OCI-LY7 (cell line): ENCODE measurements at regions not wholly inside any gene's neighbourhood (a gene's known extent, or its start where the extent isn't known, plus 50 kb on each side); places are given as distances from the start of the nearest gene placed in this dataset.

ENCODE experiments used
- BruUV-seq: library from RNA; stranded (reverse); fragments of 400-500 nt; replicated peaks from 2 replicates; lab custom pipeline; 2021; lab: Mats Ljungman, UMichigan
- CTCF ChIA-PET: fragments of 300-600 bp; sonication (Branson Sonifier 250); formaldehyde crosslinking; loops from one replicate; lab custom pipeline; 2022; ENCODE audit warnings: antibody characterized with exemption; ENCODE audit not compliant: unreplicated experiment; lab: Charles Lee
- POLR2A ChIA-PET: fragments of 300-600 bp; sonication (Branson Sonifier 250); formaldehyde crosslinking; loops from one replicate; lab custom pipeline; 2022; ENCODE audit warnings: antibody characterized with exemption; lab: Charles Lee
- DNase-seq: peaks from one replicate; pipeline ENCODE4 v3.0.0-alpha.2; 2015; ENCODE audit warnings: low spot score
- H2AFZ ChIP-seq: fragments of 200-600 bp; sonication (generic), shearing (Covaris generic); 2 replicates; pipeline ENCODE4 v1.6.1; 2014; ENCODE audit warnings: mild to moderate bottlenecking, antibody characterized with exemption, low read length, moderate library complexity
- H3K27ac ChIP-seq: fragments of 200-600 bp; sonication (generic); 2 replicates; pipeline ENCODE4 v1.5.1; 2014; ENCODE audit warnings: mixed run types, low read depth, mild to moderate bottlenecking, moderate library complexity, low read length, inconsistent platforms; ENCODE audit not compliant: poor library complexity, severe bottlenecking
- H3K36me3 ChIP-seq: fragments of 200-600 bp; sonication (generic); 2 replicates; pipeline ENCODE4 v1.6.1; 2014; ENCODE audit warnings: mild to moderate bottlenecking, antibody characterized with exemption, low read length, moderate library complexity, mixed read lengths; ENCODE audit not compliant: insufficient read depth
- H3K4me1 ChIP-seq: fragments of 200-600 bp; sonication (generic); 2 replicates; pipeline ENCODE4 v1.5.1; 2014; ENCODE audit warnings: mild to moderate bottlenecking, low read length; ENCODE audit not compliant: insufficient read depth, poor library complexity, severe bottlenecking
- H3K4me2 ChIP-seq: fragments of 200-600 bp; sonication (generic); 2 replicates; pipeline ENCODE4 v1.6.1; 2014; ENCODE audit warnings: mild to moderate bottlenecking, low read length
- H3K4me3 ChIP-seq: fragments of 200-600 bp; sonication (generic); 2 replicates; pipeline ENCODE4 v1.5.1; 2014; ENCODE audit warnings: mild to moderate bottlenecking, low read depth, low read length; ENCODE audit not compliant: poor library complexity, severe bottlenecking
- H3K79me2 ChIP-seq: fragments of 200-600 bp; sonication (generic); 2 replicates; pipeline ENCODE4 v1.6.1; 2016; ENCODE audit warnings: low read depth, mild to moderate bottlenecking, low read length, moderate library complexity, mixed read lengths; ENCODE audit not compliant: insufficient read depth
- H3K9me2 ChIP-seq: fragments of 200-600 bp; sonication (generic); 2 replicates; pipeline ENCODE4 v1.6.1; 2016; ENCODE audit warnings: mild to moderate bottlenecking, low read length, mixed read lengths; ENCODE audit not compliant: insufficient read depth
- H3K9me3 ChIP-seq: fragments of 200-600 bp; sonication (generic); 2 replicates; pipeline ENCODE4 v1.6.1; 2014; ENCODE audit warnings: mild to moderate bottlenecking, mixed run types, low read length, mixed read lengths
- H4K20me1 ChIP-seq: fragments of 200-600 bp; sonication (generic); 2 replicates; pipeline ENCODE4 v1.6.1; 2014; ENCODE audit warnings: mild to moderate bottlenecking, antibody characterized with exemption, low read length, moderate library complexity, mixed read lengths; ENCODE audit not compliant: insufficient read depth
- EZH2phosphoT487 ChIP-seq: fragments of 200-600 bp; sonication (generic); IDR thresholded peaks from 2 replicates; pipeline ENCODE4 v1.6.1; 2018; ENCODE audit warnings: low read depth, borderline replicate concordance, mild to moderate bottlenecking, mixed run types, antibody characterized with exemption, low read length, moderate library complexity, mixed read lengths
- intact Hi-C: fragments of 100-400 bp; cut with micrococcal nuclease; formaldehyde crosslinking; loops from one replicate; pipeline ENCODE4 v1.10.0; 2022; ENCODE audit not compliant: unreplicated experiment
- TF ChIP-seq, protein P1 (sequence below): fragments of 200-600 bp; sonication (generic); conservative IDR thresholded peaks from 2 replicates; pipeline ENCODE4 v1.5.1; 2014; ENCODE audit warnings: mild to moderate bottlenecking, antibody characterized with exemption, low read length, moderate library complexity, mixed read lengths

DNA sequence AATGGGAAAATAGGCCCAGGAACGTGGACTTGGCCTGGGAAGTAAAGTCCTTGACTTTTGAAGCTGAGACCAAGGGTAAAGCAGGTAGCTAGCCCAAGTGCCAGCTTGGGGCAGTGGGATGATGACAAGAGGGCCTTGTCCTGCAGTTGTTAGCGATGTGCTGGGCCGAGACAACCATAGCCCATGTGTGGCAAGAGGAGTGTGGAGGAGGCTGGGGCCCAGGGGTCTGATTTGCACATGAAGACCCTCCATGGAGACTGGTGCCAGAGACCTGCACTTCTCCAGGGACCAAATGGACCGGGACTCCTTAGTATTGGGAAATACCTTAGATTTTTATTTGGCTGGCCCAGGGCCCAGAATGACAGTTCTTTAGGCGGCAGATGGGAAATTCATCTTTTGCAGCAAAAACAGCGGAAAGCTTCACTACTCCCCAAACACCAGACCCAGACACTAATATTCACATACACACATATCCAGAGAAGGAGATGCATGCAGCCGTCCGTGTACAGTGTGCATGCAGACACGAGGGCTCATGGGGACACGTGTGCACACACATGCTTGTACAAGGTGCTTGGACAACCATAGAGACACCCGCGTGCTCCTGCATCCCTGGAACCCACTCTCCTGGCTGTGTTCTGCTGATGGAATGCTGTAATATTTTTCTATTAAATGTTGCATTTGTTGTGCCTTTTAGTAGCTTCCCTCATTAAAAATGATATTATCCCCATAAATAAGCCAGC, 78.1 kb upstream of the CSF3R start:
- POLR2A ChIA-PET, result no interaction called here
- Histone ChIP-seq H3K4me3 (no peak overlapping the region), H3K36me3 (no peaks in the 10 kb centered on the region), H3K9me2 (no peaks in the 10 kb centered on the region), H3K4me1 (no peaks in the 10 kb centered on the region), H4K20me1 (no peaks in the 10 kb centered on the region), H3K27ac (no peak overlapping the region), H2AFZ (no peak overlapping the region), H3K79me2 (no peaks in the 10 kb centered on the region), H3K4me2 (no peak overlapping the region), H3K9me3 (no peaks in the 10 kb centered on the region)
- TF ChIP-seq EZH2phosphoT487, result no peak
- TF ChIP-seq, protein P1, sequence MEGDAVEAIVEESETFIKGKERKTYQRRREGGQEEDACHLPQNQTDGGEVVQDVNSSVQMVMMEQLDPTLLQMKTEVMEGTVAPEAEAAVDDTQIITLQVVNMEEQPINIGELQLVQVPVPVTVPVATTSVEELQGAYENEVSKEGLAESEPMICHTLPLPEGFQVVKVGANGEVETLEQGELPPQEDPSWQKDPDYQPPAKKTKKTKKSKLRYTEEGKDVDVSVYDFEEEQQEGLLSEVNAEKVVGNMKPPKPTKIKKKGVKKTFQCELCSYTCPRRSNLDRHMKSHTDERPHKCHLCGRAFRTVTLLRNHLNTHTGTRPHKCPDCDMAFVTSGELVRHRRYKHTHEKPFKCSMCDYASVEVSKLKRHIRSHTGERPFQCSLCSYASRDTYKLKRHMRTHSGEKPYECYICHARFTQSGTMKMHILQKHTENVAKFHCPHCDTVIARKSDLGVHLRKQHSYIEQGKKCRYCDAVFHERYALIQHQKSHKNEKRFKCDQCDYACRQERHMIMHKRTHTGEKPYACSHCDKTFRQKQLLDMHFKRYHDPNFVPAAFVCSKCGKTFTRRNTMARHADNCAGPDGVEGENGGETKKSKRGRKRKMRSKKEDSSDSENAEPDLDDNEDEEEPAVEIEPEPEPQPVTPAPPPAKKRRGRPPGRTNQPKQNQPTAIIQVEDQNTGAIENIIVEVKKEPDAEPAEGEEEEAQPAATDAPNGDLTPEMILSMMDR, result no peak
- CTCF ChIA-PET, result no interaction called here
- no peak for DNase-seq
- intact Hi-C loops, result no loop called here
- BruUV-seq, result no TSS peak

DNA sequence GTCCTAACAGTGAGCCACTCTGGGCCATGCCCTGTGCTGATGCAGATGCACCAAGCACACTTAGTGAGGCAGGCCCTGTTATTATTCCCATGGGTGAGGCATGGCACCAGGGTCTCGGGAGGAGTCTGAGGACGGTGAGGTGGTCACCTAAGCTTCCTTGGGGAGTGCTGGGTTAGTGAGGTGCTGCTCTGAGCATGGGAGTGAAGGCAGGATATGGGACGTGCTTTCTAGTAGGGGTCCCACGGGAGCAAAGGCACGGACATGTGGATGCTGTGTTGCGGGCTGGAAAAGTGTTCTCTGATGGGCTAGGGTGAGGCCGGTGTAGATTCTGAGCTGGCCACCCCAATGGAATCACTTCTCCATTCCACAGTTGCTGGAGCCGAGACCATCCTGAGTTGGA, 77.5 kb upstream of the CSF3R start:
- H4K20me1 ChIP-seq, result no peaks in the 10 kb centered on the region
- no peak overlapping the region for H3K4me2 ChIP-seq
- ChIA-PET CTCF (no interaction called here), POLR2A (no interaction called here)
- no peak overlapping the region for H2AFZ ChIP-seq
- H3K9me2 ChIP-seq, result no peaks in the 10 kb centered on the region
- DNase-seq, result no peak
- no peaks in the 10 kb centered on the region for H3K9me3 ChIP-seq
- no peaks in the 10 kb centered on the region for H3K79me2 ChIP-seq
- H3K4me3 ChIP-seq, result no peak overlapping the region
- BruUV-seq, result no TSS peak
- H3K4me1 ChIP-seq, result no peaks in the 10 kb centered on the region
- TF ChIP-seq, protein P1, result no peak
- no peak for TF ChIP-seq EZH2phosphoT487
- no peak overlapping the region for H3K27ac ChIP-seq
- intact Hi-C loops, result no loop called here
- H3K36me3 ChIP-seq, result no peaks in the 10 kb centered on the region

DNA sequence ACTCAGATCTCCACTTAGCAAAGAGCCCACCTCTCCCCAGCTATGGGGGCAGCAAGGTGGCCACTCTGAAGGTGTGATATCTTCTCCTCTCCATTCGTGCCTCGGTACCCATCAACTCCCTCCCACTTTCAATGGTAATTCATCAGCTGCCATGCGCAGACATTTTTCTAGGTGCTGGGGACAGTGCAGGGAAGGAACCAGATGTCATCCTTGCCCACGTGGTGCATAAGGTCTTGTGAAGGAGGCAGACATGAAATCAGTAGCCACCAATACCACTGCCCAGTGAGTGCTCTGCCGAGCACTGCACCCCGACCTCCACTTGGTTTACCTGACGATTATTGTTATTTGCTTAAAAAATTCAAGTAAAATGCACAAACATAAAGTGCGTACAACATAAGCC, 76.3 kb upstream of the CSF3R start:
- Histone ChIP-seq H3K4me2 (no peak overlapping the region), H3K4me1 (no peaks in the 10 kb centered on the region), H4K20me1 (no peaks in the 10 kb centered on the region), H2AFZ (no peak overlapping the region), H3K27ac (no peak overlapping the region), H3K36me3 (no peaks in the 10 kb centered on the region), H3K79me2 (no peaks in the 10 kb centered on the region), H3K9me2 (no peaks in the 10 kb centered on the region), H3K9me3 (no peaks in the 10 kb centered on the region), H3K4me3 (no peak overlapping the region)
- no peak for TF ChIP-seq EZH2phosphoT487
- TF ChIP-seq, protein P1, result no peak
- CTCF ChIA-PET, result no interaction called here
- POLR2A ChIA-PET, result no interaction called here
- intact Hi-C loops, result no loop called here
- BruUV-seq, result no TSS peak
- DNase-seq, result no peak
